Naive thymus-derived CD4-positive, alpha-beta T cell (primary cell): ENCODE measurements at regions not wholly inside any gene's neighbourhood (a gene's known extent, or its start where the extent isn't known, plus 50 kb on each side); places are given as distances from the start of the nearest gene placed in this dataset.
"Not testable (repeated sequence)": the region's sequence is repeated elsewhere in the genome, so short reads cannot be mapped to it uniquely, and the experiment has no call there.

ENCODE experiments used
- ATAC-seq: fragments of 150-1000 bp; cut with Tn5 transposase; 2 replicates; pipeline ENCODE4 v1.10.0; 2021; ENCODE audit warnings: mild to moderate bottlenecking, moderate library complexity
- CTCF ChIA-PET: fragments of 350-600 bp; sonication (Branson Sonifier 250); formaldehyde crosslinking; loops from one replicate; lab custom pipeline; 2021; ENCODE audit warnings: antibody characterized with exemption; lab: Charles Lee
- POLR2A ChIA-PET: fragments of 350-600 bp; sonication (Branson Sonifier 250); formaldehyde crosslinking; loops from one replicate; lab custom pipeline; 2021; ENCODE audit warnings: antibody characterized with exemption, inconsistent platforms; lab: Charles Lee
- DNase-seq, 9 donors: peaks; one replicate each; pipeline versions ENCODE4 v3.0.0 to v3.0.0-alpha.2; 2020 to 2022; ENCODE audit warnings: mixed read lengths in 1 of 9
- H3K27ac ChIP-seq: one replicate; pipeline ENCODE4 v1.7.0; 2013; ENCODE audit warnings: mild to moderate bottlenecking, low read depth, low read length, moderate library complexity
- H3K27me3 ChIP-seq, 2 donors: one replicate each; pipeline ENCODE4 v1.7.0; 2013; ENCODE audit warnings: low read length in 2 of 2, mild to moderate bottlenecking in 2 of 2, moderate library complexity in 2 of 2; ENCODE audit not compliant: control insufficient read depth in 2 of 2, insufficient read depth in 2 of 2
- H3K36me3 ChIP-seq, 3 experiments: 1 replicate in 2 of 3; 2 replicates in 1 of 3; pipeline ENCODE4 v1.7.0; 2013; ENCODE audit warnings: low read length in 3 of 3, mild to moderate bottlenecking in 3 of 3, moderate library complexity in 1 of 3; ENCODE audit not compliant: insufficient read depth in 3 of 3, control insufficient read depth in 2 of 3
- H3K4me1 ChIP-seq, 2 donors: one replicate each; pipeline ENCODE4 v1.7.0; 2013; ENCODE audit warnings: low read length in 2 of 2, mild to moderate bottlenecking in 2 of 2, moderate library complexity in 1 of 2; ENCODE audit not compliant: control insufficient read depth in 2 of 2, insufficient read depth in 2 of 2
- H3K4me3 ChIP-seq: 2 replicates; pipeline ENCODE4 v1.7.0; 2013; ENCODE audit warnings: mild to moderate bottlenecking, low read length
- H3K9me3 ChIP-seq, 3 experiments: 1 replicate in 2 of 3; 2 replicates in 1 of 3; pipeline ENCODE4 v1.7.0; 2013; ENCODE audit warnings: low read length in 3 of 3; ENCODE audit not compliant: control insufficient read depth in 2 of 3
- H3K27ac Mint-ChIP-seq, 9 donors: one replicate each; pipeline ENCODE4 v1.8.0; 2020 to 2022; ENCODE audit warnings: mixed read lengths in 9 of 9, mild to moderate bottlenecking in 8 of 9, moderate library complexity in 5 of 9, inconsistent platforms in 2 of 9
- H3K27me3 Mint-ChIP-seq, 5 donors: one replicate each; pipeline ENCODE4 v1.8.0; 2021 to 2022; ENCODE audit warnings: mixed read lengths in 5 of 5, mild to moderate bottlenecking in 1 of 5
- H3K36me3 Mint-ChIP-seq, 5 donors: one replicate each; pipeline ENCODE4 v1.8.0; 2020 to 2022; ENCODE audit warnings: mixed read lengths in 5 of 5, mild to moderate bottlenecking in 3 of 5, inconsistent platforms in 1 of 5
- H3K4me1 Mint-ChIP-seq, 7 donors: one replicate each; pipeline ENCODE4 v1.8.0; 2020 to 2022; ENCODE audit warnings: mixed read lengths in 7 of 7, mild to moderate bottlenecking in 3 of 7, inconsistent platforms in 1 of 7
- H3K4me3 Mint-ChIP-seq, 10 donors: one replicate each; pipeline ENCODE4 v1.8.0; 2020 to 2022; ENCODE audit warnings: mild to moderate bottlenecking in 10 of 10, mixed read lengths in 10 of 10, moderate library complexity in 6 of 10, inconsistent platforms in 2 of 10
- H3K9me3 Mint-ChIP-seq, 11 donors: one replicate each; pipeline ENCODE4 v1.8.0; 2020 to 2022; ENCODE audit warnings: mixed read lengths in 11 of 11, mild to moderate bottlenecking in 4 of 11, inconsistent platforms in 1 of 11, moderate library complexity in 1 of 11
- intact Hi-C, 2 donors: fragments of 100-400 bp; cut with micrococcal nuclease; formaldehyde crosslinking; loops; one replicate each; pipeline ENCODE4 v1.15.1; 2023

DNA sequence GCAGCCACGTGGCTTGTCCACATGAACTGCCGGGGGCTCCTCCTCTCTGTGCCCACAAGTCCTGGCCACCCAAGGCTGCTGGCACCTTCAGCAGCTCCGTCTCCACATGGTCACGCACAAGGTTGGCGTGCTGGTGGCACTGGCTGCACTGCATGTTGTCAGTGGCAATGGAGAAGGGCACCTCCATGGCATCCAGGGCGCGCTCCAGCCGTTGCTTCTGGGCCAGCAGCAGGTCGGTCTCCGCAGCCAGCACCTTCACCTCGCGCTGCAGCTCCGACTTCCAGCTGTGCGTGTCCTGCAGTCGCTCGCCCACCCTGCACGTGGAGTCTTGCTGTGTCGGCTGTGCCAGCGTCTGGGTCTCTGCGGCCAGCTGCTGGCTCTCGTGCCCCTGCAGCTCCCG lies 1448.4 kb upstream of the TPTE start:
- ATAC-seq, H3K36me3 Mint-ChIP-seq, H3K27me3 Mint-ChIP-seq, H3K36me3 ChIP-seq, H3K4me3 ChIP-seq, intact Hi-C loops, DNase-seq, POLR2A ChIA-PET, H3K27me3 ChIP-seq, H3K9me3 Mint-ChIP-seq, H3K4me1 ChIP-seq, H3K9me3 ChIP-seq, H3K27ac ChIP-seq, CTCF ChIA-PET, H3K4me1 Mint-ChIP-seq, H3K27ac Mint-ChIP-seq, H3K4me3 Mint-ChIP-seq: not testable (repeated sequence)

DNA sequence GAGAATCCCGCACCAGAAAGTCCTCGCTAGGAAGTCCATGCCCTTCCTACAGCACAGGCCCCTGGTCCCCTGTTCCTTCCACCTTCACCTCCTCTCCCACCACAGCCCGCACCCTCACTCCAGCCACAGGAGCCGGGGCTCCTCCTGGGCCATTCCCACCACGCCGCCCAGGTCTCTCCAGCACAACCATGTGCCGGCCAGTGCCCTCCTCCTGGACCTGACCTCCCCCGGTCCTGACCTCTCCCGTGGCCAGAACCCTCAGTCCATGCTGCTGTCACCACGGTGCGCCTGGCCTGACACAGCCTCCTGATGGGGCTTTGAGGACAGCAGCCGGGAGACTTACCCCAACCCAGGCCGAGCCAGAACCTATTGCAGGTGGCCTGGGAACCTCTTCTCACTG lies 1446.6 kb upstream of the TPTE start:
- H3K4me1 ChIP-seq, H3K4me1 Mint-ChIP-seq, H3K27ac ChIP-seq, POLR2A ChIA-PET, H3K9me3 ChIP-seq, intact Hi-C loops, H3K27me3 ChIP-seq, ATAC-seq, H3K9me3 Mint-ChIP-seq, H3K4me3 ChIP-seq, H3K27me3 Mint-ChIP-seq, H3K36me3 Mint-ChIP-seq, H3K4me3 Mint-ChIP-seq, H3K36me3 ChIP-seq, CTCF ChIA-PET, DNase-seq, H3K27ac Mint-ChIP-seq: not testable (repeated sequence)

DNA sequence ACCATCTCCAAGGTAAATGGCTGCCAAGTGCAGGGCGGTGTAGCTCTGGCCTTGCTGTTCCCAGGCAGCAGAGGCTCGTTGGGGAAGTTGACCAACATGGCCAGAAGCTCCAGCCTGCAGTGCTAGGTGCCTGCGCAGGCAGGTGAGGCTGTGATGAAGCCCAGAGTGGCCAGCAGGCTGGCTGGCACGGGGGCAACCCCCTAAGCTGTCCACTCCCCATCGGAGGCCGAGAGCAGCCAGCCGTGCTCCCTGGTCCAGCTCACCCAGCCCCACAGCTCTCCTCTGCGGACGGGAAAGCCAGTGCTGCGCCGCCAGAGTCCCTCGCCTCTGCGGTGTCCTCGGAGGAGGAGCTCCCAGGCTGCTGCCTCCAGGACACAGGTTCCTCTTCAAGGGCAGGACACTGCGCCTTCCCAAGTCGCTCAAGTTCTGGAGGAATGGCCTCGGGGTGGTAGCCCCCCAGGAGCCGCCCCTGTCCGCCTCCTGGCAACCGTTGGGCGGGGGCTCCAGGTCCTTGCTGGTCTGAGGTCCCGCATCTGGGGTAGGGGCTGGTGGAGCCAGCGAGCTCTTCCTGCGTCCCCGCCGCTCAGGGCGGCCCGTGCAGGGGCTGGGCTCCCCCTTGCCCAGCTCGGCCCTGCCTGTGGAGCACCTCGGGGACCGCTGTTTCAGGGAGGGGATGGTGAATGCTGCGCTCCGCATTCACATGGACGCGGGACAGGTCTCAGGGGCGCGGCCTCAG lies 1438.1 kb upstream of the TPTE start:
- H3K36me3 Mint-ChIP-seq, H3K9me3 Mint-ChIP-seq, intact Hi-C loops, H3K4me1 ChIP-seq, POLR2A ChIA-PET, H3K27ac Mint-ChIP-seq, ATAC-seq, DNase-seq, H3K27me3 ChIP-seq, H3K36me3 ChIP-seq, H3K4me1 Mint-ChIP-seq, CTCF ChIA-PET, H3K27ac ChIP-seq, H3K4me3 ChIP-seq, H3K4me3 Mint-ChIP-seq, H3K27me3 Mint-ChIP-seq, H3K9me3 ChIP-seq: not testable (repeated sequence)

DNA sequence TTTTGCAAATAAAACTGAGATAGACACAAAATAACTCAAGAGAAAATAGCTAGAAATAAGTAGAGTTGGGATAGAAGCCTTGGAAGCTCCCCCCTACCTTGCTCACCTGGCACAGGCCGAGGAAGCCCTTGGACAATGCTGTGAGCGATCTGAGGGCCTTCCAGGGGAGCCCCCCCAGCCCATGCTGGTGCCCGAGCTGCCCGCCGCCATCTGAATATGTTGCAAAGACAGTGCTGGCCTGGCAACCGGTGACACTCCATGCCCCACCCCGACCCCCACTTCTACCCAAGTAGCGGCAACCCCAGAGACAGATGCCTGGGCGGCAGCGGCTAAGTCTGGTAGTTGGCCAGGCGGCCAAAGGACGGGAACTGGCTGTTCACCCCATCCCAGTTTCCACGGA lies 1435.1 kb upstream of the TPTE start:
- H3K9me3 Mint-ChIP-seq, DNase-seq, H3K9me3 ChIP-seq, H3K4me3 ChIP-seq, H3K36me3 Mint-ChIP-seq, H3K4me1 ChIP-seq, H3K36me3 ChIP-seq, H3K27me3 Mint-ChIP-seq, POLR2A ChIA-PET, ATAC-seq, H3K27ac ChIP-seq, H3K4me3 Mint-ChIP-seq, H3K4me1 Mint-ChIP-seq, CTCF ChIA-PET, H3K27me3 ChIP-seq, H3K27ac Mint-ChIP-seq, intact Hi-C loops: not testable (repeated sequence)

DNA sequence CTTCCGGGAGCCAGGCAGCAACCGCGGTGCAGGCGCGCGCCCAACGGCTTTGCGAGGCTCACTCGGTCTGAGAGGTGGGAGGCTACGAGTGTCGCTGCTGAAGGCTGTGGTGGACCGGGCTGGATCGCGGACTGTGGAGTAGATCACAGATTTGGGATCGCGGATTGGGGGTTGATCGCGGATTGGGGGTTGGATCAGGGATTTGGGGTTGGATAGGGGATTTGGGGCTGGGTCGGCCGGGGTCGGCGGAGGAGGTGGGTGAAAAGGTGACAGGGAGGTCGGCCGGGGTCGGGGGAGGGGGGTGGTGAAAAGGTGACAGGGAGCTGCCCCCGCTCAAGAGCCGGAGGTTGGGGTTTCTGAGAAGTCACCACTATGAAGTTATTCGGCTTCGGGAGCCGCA lies 1433.6 kb upstream of the TPTE start:
- ATAC-seq, intact Hi-C loops, H3K27me3 Mint-ChIP-seq, POLR2A ChIA-PET, H3K4me3 ChIP-seq, H3K27ac ChIP-seq, DNase-seq, H3K9me3 Mint-ChIP-seq, H3K4me1 ChIP-seq, H3K9me3 ChIP-seq, H3K36me3 Mint-ChIP-seq, H3K36me3 ChIP-seq, H3K27ac Mint-ChIP-seq, H3K27me3 ChIP-seq, CTCF ChIA-PET, H3K4me1 Mint-ChIP-seq, H3K4me3 Mint-ChIP-seq: not testable (repeated sequence)

DNA sequence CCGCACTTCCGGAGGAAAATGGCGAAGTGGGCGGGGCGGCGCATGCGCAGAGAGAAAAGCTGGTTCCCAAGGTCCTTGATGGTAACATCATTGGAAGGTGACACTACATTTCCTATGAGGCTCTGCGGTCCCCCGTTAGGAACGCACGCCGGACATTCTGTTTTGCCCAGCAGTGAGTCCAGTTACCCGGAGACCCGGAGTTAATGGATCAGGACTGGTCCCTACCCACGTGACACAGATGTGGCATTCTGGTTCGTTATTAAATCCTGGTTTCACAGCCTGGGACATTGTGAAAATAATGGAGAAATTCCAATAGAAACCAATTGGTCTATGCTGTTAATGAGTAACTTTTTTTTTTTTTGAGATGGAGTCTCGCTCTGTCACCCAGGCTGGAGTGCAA lies 1391.6 kb upstream of the TPTE start:
- intact Hi-C loops, H3K4me1 ChIP-seq, POLR2A ChIA-PET, H3K9me3 ChIP-seq, ATAC-seq, H3K4me1 Mint-ChIP-seq, CTCF ChIA-PET, DNase-seq, H3K36me3 Mint-ChIP-seq, H3K27me3 Mint-ChIP-seq, H3K4me3 ChIP-seq, H3K9me3 Mint-ChIP-seq, H3K27ac ChIP-seq, H3K27me3 ChIP-seq, H3K36me3 ChIP-seq: not testable (repeated sequence)
- peak overlapping the region in 1 of 9 donors; percentile 78 for H3K27ac Mint-ChIP-seq
- peak overlapping the region in 1 of 10 donors; percentile 66 for H3K4me3 Mint-ChIP-seq

DNA sequence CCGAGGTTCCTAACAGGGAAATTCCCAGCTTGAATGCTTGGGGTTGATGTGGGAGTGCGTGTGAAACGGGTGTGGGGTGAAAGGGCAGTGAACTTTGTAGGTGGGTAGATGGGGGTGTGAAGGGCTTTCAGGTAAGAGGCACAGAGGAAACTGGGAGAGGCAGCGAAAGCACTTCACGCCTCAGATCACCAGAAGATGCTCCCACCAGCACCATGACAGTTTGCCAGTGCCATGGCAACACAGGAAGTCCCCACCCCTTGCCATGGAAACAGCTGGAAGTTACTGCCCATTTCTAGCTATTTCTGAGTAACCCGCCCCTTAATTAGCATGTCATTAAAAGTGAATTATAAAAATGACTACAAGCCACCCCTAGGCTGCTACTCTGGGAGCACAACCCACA lies 1390.6 kb upstream of the TPTE start:
- H3K4me1 Mint-ChIP-seq, H3K4me3 ChIP-seq, CTCF ChIA-PET, H3K4me3 Mint-ChIP-seq, H3K27me3 ChIP-seq, H3K9me3 Mint-ChIP-seq, H3K36me3 Mint-ChIP-seq, H3K4me1 ChIP-seq, H3K9me3 ChIP-seq, intact Hi-C loops, POLR2A ChIA-PET, DNase-seq, ATAC-seq, H3K27me3 Mint-ChIP-seq, H3K36me3 ChIP-seq, H3K27ac ChIP-seq, H3K27ac Mint-ChIP-seq: not testable (repeated sequence)
